Coronary artery (tissue), 2 donors: ENCODE measurements at regions not wholly inside any gene's neighbourhood (a gene's known extent, or its start where the extent isn't known, plus 50 kb on each side); places are given as distances from the start of the nearest gene placed in this dataset.

ENCODE experiments used
- DNase-seq: peaks from one replicate; pipeline ENCODE4 v3.0.0-alpha.2; 2017; ENCODE audit warnings: low spot score
- H3K27ac ChIP-seq, 2 donors: fragments of 200-600 bp; sonication (generic); one replicate each; pipeline ENCODE4 v1.5.1; 2016 to 2019
- H3K4me3 ChIP-seq: fragments of 200-600 bp; sonication (generic); 2 replicates; pipeline ENCODE4 v1.5.1; 2016; ENCODE audit warnings: mild to moderate bottlenecking, moderate library complexity
- TF ChIP-seq, protein P1 (sequence below): fragments of 200-600 bp; sonication (generic); IDR thresholded peaks from one replicate; pipeline ENCODE4 v1.5.1; 2019; ENCODE audit warnings: antibody characterized with exemption

DNA sequence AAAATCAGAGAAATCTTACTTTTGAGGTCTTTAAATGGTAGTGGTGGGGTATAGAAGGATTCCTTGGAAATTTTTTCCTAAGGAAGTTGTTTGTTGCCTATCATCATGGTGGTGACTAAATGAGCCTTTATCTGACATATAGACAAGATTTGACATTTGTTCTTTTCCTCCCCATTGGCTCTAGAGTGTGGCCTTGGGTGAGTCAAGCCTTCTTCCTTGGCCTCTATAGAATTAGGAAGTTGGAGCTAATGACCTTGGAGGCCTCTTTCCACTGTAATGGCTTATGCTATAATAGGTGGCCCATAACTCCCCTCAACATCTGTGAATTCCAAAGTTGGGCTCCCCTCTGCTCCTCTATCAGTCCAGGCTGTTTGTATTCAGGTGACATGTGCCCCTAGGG lies 79.1 kb upstream of the HNF1B start:
- no peak overlapping the region for H3K27ac ChIP-seq
- DNase-seq, result no peak
- TF ChIP-seq, protein P1, sequence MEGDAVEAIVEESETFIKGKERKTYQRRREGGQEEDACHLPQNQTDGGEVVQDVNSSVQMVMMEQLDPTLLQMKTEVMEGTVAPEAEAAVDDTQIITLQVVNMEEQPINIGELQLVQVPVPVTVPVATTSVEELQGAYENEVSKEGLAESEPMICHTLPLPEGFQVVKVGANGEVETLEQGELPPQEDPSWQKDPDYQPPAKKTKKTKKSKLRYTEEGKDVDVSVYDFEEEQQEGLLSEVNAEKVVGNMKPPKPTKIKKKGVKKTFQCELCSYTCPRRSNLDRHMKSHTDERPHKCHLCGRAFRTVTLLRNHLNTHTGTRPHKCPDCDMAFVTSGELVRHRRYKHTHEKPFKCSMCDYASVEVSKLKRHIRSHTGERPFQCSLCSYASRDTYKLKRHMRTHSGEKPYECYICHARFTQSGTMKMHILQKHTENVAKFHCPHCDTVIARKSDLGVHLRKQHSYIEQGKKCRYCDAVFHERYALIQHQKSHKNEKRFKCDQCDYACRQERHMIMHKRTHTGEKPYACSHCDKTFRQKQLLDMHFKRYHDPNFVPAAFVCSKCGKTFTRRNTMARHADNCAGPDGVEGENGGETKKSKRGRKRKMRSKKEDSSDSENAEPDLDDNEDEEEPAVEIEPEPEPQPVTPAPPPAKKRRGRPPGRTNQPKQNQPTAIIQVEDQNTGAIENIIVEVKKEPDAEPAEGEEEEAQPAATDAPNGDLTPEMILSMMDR, result no peak
- H3K4me3 ChIP-seq, result no peak overlapping the region

DNA sequence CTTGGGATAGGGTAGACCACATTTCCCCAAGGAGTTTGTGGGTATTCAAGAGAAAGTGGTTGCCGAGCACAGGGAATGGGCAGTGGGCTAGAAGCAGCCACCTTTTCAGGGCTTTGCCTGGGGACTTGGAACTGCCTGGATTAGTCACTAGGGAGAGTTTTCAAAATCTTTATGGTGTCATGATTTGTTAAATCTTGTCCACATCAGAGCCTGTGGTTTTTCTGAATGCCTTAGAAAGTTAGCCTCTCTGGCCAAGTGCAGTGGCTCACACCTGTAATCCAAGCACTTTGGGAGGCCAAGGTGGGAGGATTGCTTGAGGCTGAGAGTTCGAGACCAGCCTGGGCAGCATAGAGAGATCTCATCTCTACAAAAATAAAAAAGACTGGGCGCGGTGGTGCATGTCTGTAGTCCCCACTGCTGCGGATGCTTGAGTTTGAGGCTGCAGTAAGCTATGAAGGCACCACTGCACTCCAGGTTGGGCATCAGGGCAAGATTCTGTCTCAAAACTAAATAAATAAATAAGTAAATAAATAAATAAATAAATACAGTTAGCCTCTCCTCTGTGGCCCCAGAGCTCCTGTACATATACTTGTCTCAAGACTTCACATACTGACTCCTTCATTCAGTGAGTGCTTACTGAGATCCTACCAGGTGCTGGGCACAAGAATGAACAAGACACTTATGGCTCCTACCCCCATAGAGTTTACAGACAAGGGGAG lies 76.3 kb upstream of the HNF1B start:
- no peak overlapping the region for H3K27ac ChIP-seq
- TF ChIP-seq, protein P1, result no peak
- DNase-seq, result no peak
- H3K4me3 ChIP-seq, result no peak overlapping the region

DNA sequence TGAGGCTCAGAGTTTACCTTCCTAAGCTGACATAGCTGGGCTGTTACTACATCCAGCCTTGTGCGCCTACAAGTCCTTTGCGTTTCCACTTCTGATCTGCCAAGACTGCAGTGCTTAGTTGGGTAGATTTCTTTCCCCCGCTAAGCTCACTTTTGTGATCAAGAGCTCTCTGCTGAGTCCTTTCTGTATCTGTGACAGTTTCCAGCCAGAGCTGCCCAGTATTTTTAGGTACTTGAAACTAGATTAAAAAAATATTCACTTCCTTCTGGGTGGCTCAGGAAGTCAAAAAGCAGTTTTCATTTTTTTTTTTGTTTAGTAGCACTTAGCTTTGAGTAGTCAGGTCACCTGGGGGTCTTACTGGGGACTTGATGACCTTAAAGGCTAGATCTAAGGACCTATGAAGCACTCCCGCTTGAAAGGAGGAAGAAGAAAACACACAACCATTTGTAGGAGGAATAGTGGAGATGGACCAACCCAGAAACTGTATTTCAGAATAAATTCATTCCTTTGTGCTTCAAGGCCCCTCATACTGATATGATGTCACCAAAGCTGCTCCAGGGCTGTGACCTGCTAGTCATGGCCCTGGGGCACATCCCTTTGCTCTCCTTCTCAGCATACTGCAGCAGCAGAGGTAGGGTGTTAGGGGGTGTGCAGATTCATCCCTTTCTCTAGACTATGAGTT lies 75.6 kb upstream of the HNF1B start:
- H3K4me3 ChIP-seq, result no peak overlapping the region
- DNase-seq, result no peak
- H3K27ac ChIP-seq, result no peak overlapping the region
- TF ChIP-seq, protein P1, result no peak

DNA sequence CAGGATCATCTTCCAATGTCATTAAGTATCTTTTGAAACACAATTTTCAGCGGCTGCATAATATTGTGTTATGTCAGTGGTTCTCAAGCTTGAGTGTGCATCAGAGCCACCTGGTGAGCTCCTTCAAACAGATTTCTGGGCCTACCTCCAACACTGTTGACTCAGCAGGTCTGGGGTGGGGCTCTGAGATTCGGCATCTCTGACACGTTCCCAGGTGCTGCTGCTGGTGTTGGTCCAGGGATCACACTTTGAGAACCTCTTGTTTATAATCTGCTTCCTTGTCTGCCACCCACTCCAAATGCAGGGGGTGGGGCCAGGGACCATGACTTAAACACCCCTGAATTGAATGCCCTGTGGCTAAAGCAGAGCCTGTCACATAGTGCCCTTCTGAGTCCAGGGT lies 73.8 kb upstream of the HNF1B start:
- TF ChIP-seq, protein P1, result no peak
- Histone ChIP-seq H3K4me3 (no peak overlapping the region), H3K27ac (no peak overlapping the region)
- no peak for DNase-seq

DNA sequence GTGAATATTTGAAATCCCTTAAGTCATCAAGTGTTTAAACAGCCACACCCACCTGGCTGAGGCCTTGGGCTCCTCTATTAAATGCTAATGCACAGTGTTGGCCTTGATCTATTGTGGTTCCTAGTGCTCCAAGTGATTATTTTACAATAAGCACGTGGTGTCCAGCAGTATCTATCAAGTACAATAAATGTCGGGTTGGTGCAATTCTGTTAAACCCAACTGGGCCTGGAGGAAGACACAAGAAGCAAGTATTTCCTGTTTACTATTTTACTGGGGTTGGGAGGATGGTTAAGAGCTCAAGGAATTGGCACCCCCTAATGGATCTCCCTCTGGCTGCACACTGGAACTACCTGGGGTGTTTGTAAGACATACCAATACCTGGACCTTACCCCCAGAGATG lies 72.1 kb upstream of the HNF1B start:
- no peak overlapping the region for H3K4me3 ChIP-seq
- no peak overlapping the region for H3K27ac ChIP-seq
- TF ChIP-seq, protein P1, result no peak
- DNase-seq, result no peak

DNA sequence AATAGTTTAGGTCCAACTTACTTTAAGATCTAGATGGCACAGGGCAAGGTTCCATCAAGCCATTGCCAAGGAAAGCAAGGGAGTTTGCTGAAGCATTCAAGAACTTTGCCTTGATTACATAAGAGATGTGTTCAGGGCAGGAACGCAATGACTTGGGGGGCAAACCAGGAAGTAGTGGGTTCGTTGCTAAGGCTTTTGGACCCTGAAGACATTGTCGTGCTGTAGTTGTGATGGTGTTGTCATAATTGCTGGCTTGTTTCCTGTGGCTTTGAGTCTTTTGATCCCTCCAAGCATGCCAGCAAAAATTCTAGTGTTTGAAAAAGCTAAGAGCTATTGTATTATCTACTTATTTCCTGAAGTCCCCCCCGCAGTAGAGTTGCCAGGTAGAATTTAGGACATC lies 70.7 kb upstream of the HNF1B start:
- no peak overlapping the region for H3K27ac ChIP-seq
- H3K4me3 ChIP-seq, result no peak overlapping the region
- no peak for DNase-seq

More for the DNA sequence above, 70.7 kb upstream of the HNF1B start:
- TF ChIP-seq, protein P1, result no peak
